Activated CD4-positive, alpha-beta T cell treated with anti-CD3 and anti-CD28 coated beads for 1 hour (primary cell): ENCODE measurements at regions not wholly inside any gene's neighbourhood (a gene's known extent, or its start where the extent isn't known, plus 50 kb on each side); places are given as distances from the start of the nearest gene placed in this dataset.

Source experiments
- DNase-seq: peaks from one replicate; pipeline ENCODE4 v3.0.0-alpha.2; 2020

DNA sequence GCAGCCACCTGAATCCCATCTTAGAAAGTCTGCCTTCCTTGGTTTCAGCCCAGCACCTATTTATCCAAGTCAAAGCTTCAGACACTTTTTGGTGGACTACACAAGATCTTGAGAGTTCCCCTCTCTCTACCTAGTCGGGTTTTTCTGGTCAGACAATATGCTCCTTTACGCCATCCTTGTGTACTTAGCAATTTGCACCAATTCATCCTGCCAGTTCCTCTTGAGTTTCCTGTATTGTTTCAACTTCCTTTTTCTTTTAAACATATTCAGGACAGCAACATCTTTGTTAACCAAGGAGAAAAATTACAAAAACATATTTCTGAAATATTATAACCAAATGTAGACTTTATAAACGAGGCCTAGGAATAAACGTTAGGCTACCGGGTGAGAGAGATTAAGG, 368.2 kb upstream of the CADM1 start:
- no peak for DNase-seq

DNA sequence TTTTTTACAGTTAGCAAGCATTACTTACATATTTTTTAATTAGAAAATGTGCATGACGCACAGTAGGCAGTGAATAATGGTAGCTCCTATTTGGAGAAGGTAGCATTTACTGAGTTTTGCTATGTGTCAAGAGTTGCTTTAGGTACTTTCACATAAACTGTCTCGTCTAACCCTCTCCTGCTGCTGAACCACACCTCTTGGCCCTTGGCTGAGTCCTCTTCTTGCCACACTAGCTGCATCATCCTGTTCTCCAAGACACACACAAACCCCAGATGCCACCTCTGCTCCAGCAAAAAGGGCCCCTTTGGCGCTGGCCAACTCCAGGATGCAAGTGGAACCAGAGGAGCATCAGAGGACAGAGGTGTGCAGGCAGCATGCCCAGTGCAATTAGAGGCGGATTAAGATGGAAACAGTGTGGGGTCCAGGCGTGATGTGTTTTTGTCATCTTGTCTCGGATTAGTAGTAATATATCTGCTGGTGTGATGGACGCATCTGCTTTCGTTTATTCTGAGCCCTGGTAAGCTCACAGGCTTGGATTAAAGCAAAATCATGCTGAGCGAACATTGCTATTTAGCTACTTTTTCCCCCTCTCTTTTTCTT, 367.0 kb upstream of the CADM1 start:
- no peak for DNase-seq

DNA sequence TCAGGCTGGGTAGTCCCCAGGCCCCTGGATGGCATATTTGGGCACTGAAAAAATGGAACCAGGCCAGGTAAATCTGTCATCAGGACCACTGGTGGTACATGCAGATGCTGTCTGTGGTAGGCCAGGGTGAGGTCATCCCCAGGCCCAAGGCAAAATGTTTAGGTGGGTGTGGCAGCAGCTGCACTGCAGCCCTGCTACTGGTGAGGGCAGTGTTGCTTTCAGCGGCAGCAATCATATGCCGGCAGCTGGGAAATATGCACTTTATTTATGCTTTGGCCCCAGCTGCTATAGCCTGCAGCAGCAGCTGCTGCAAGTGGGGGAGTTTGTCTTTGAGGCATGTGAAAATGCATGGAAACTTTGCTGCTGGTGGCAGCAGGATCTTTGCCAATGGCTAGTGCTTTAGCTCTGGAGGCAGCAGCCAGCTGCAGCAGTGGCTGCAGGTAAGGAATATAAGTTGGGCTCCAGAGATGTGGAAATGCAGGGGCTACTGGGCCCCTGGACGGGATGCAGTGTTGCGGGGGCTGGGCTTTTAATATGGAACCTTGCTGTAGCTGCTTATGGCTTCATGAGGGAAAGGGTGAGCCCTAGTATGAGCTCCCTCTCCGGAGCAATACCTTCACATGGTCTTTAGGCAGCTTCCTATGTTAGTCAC, 365.7 kb upstream of the CADM1 start:
- no peak for DNase-seq

GRCh38 chr11:115869131-115869530, 364.9 kb upstream of the CADM1 start:
- DNase-seq, result no peak

DNA sequence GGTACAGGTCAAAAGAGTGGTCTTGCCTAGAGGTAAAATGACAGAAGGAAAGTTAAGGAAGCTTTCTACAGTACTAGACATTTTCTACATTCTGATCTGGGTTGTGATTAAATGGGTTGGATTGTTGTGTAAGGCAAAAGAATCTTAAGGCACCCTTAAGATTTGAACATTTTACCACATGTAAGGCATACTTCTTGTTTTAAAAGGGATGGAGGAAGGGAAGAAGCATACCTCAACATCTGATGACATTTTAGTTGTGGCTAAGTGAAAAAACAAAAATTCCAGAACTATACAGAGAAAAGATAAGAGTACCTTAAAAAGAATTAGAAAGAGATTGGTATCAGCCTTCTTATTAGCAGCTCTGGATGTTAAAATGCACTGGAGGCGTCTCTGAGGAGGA, 356.0 kb upstream of the CADM1 start:
- no peak for DNase-seq

- DNase-seq, result no peak
Measured at GRCh38 chr11:115848611-115849010, 344.4 kb upstream of the CADM1 start.

DNA sequence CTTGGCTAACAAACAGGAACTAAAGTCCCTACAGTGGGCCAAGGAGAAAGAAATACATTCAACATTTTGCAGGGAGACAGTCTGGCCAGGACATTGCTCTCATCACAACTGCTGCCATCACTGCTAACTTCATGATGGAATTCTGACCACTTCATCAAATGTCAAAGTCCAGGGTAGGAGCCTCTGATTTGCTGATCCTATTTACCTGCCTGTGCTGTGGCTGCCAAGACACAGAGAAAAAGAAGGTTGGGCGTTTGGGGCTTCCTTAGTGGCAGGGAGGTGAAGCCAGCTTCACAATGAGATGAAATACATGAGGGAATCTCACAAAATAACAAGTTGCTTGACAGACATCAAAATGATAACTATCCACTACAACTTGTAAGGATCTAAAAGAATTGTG, 343.9 kb upstream of the CADM1 start:
- DNase-seq, result no peak

DNA sequence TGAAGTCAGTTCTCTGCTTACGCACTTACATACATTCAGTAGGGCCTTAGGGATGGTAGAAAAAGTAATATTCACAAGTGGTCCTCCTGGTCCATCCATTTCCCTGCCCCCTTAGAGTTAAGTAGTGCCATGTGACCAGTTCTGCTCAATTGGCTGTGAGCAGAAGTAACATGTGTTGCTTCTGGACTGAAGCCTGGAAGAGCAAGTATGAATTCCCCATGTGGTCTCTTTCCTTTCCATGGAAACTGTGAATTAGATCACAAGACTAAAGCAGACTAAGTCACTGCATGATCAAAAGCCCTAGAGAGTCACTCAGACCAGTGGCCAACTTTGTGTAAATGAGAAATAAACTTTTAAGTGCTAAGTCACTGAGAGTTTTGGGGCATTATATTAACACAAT, 341.7 kb upstream of the CADM1 start:
- no peak for DNase-seq

- DNase-seq, result no peak
Measured at GRCh38 chr11:115843685-115844084, 339.5 kb upstream of the CADM1 start.

- no peak for DNase-seq
Measured at GRCh38 chr11:115843111-115843510, 338.9 kb upstream of the CADM1 start.

GRCh38 chr11:115820026-115820425, 315.8 kb upstream of the CADM1 start:
- DNase-seq, result no peak

- no peak for DNase-seq
Measured at GRCh38 chr11:115819014-115819413, 314.8 kb upstream of the CADM1 start.

GRCh38 chr11:115817844-115818468, 313.7 kb upstream of the CADM1 start:
- DNase-seq, result no peak

DNA sequence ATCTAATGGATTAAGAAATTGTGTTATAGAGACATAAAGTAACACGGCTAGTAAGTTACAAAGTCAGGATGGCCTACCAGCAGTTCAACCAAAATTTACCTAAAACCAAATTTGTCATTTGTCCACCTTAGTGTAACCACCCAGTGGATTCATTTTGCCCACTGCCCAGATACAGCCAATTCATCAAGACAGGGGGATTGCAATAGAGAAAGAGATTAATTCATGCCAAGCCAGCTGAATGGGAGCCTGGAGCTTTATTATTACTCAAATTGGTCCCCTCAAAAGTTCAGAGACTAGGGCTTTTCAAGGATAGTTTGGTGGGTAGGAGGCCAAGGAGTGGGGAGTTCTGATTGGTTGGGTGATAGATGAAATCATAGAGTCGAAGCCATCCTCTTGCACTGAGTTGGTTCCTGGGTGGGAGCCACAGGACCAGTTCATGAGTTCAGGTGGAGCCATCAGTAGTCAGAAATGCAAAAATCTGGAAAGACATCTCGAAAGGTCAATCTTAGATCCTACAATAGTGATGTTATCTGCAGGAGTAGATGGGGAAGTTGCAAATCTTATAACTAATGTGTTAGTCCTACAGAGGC, 304.2 kb upstream of the CADM1 start:
- DNase-seq, result no peak

- no peak for DNase-seq
Measured at GRCh38 chr11:115806056-115806455, 301.8 kb upstream of the CADM1 start.

- no peak for DNase-seq
Measured at GRCh38 chr11:115803073-115803740, 299.0 kb upstream of the CADM1 start.

GRCh38 chr11:115802641-115803040, 298.4 kb upstream of the CADM1 start:
- no peak for DNase-seq

- no peak for DNase-seq
Measured at GRCh38 chr11:115792903-115793302, 288.7 kb upstream of the CADM1 start.

DNA sequence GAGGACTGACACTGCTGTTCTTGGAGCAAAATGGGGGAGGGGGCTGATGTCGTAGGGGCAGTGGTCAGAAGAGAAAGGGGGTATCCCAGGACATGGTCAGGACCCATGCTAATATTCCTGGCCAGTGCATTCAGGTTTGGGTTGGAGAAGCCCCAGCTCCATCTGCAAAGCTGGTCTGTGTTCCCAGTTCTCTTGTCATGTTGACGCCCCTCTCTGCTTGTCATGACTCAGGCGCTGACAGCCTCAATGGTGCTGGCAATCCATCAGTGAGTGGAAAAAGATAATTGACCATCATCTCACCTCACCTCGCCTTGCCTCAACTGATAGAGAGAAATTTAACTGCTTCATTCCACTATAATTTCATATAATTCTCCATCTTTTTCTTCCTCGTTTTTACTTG, 283.1 kb upstream of the CADM1 start:
- no peak for DNase-seq

- no peak for DNase-seq
Measured at GRCh38 chr11:115784796-115785521, 280.7 kb upstream of the CADM1 start.

- no peak for DNase-seq
Measured at GRCh38 chr11:115780646-115781362, 276.6 kb upstream of the CADM1 start.

DNA sequence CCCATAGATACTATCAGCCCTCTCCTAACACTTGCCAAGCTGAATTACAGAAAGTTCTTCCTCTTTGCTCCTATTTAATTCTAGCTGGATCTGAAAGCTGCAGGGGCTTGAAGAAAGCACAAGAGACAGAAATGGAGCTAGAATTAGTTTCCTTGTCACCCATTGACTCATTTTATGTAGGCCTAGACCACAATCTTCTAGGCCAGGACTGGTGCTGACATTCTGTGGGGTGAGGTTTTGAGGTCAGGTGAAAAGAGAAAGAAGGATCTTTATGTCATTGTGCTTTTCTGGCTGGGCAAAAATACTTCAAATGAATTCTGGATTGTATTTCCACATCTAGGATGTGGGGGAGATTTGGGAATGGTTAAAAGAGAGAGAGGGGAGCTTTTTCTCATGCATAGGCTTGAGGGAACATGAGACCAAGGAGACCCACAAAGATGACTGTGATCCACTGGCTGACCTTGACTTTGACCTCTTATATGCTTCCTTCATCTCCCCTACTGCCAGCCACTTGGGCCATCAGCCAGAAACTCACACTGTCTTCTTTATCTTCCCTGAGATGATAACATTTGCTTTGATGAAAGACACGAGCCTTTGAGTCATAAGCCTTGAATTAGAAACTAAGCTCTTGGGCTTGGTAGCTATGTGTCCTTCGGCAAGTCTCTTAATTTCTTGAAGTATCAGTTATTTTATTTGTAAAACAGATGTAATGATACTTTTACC, 274.9 kb upstream of the CADM1 start:
- no peak for DNase-seq
